K562 (cell line): ENCODE measurements at regions not wholly inside any gene's neighbourhood (a gene's known extent, or its start where the extent isn't known, plus 50 kb on each side); places are given as distances from the start of the nearest gene placed in this dataset.
A peak's percentile ranks its signal among the peaks of the same experiment; 100 is the strongest.

Experiments
- ATAC-seq: fragments of 200-7000 bp; cut with Tn5 transposase; 3 replicates; pipeline ENCODE4 v1.9.1; 2020; ENCODE audit warnings: moderate library complexity
- BruUV-seq: library from RNA; stranded (reverse); fragments of 400-500 nt; replicated peaks from 2 replicates; lab custom pipeline; 2021; lab: Mats Ljungman, UMichigan
- CTCF ChIA-PET: fragments of 300-600 bp; formaldehyde crosslinking; extraction: SDS; loops from one replicate; lab custom pipeline; 2021; ENCODE audit warnings: low intra/inter-chr PET ratio; lab: Yijun Ruan, JAX
- POLR2A ChIA-PET: fragments of 300-600, 350-650 bp; sonication (Branson Sonifier 250); formaldehyde crosslinking; extraction: SDS; loops from one replicate; lab custom pipeline; 2021; ENCODE audit warnings: antibody characterized with exemption, inconsistent platforms; lab: Yijun Ruan, JAX
- DNase-seq, 4 experiments: peaks; one replicate each; pipeline versions ENCODE4 v3.0.0 to v3.0.0-alpha.2; 2011 to 2018; ENCODE audit warnings: low spot score in 3 of 4, mixed read lengths in 3 of 4; ENCODE audit errors: extremely low read depth in 1 of 4
- FAIRE-seq: peaks from 2 replicates; lab custom pipeline; 2011; peaks lifted over from hg19 to GRCh38; lab: Jason Lieb, UNC
- H2AFZ ChIP-seq: 2 replicates; pipeline ENCODE4 v1.6.0; 2011; ENCODE audit warnings: low read depth, low read length, control low read depth, inconsistent platforms
- H3K27ac ChIP-seq: fragments of 200-600 bp; 3 replicates; pipeline ENCODE4 v1.8.0; 2011; ENCODE audit warnings: low read depth, mild to moderate bottlenecking, control low read depth, inconsistent platforms, low read length, moderate library complexity, mixed read lengths; ENCODE audit errors: extremely low read depth
- H3K27me3 ChIP-seq, 2 experiments: fragments of 300-600 bp in 1 of 2; 2 replicates in 1 of 2; 3 replicates in 1 of 2; pipeline versions ENCODE4 v1.6.0 to v1.8.0; 2011; ENCODE audit warnings: inconsistent platforms in 2 of 2, low read length in 2 of 2, mild to moderate bottlenecking in 1 of 2, mixed read lengths in 1 of 2, moderate library complexity in 1 of 2; ENCODE audit not compliant: control insufficient read depth in 2 of 2, insufficient read depth in 2 of 2
- H3K36me3 ChIP-seq: fragments of 300-600 bp; 3 replicates; pipeline ENCODE4 v1.8.0; 2011; ENCODE audit warnings: mild to moderate bottlenecking, low read length, inconsistent platforms; ENCODE audit not compliant: control insufficient read depth, insufficient read depth
- H3K4me1 ChIP-seq, 2 experiments: fragments of 200-600 bp in 1 of 2; replicated peaks in 1 of 2; 2 replicates in 1 of 2; 3 replicates in 1 of 2; pipeline versions ENCODE4 v1.5.1 to v1.8.0; 2011; ENCODE audit warnings: inconsistent platforms in 2 of 2, low read length in 2 of 2, mild to moderate bottlenecking in 1 of 2, mixed read lengths in 1 of 2, moderate library complexity in 1 of 2; ENCODE audit not compliant: control insufficient read depth in 2 of 2, insufficient read depth in 2 of 2
- H3K4me2 ChIP-seq: 2 replicates; pipeline ENCODE4 v1.6.1; 2011; ENCODE audit warnings: low read length, control low read depth, inconsistent platforms, mixed read lengths; ENCODE audit not compliant: insufficient read depth
- H3K4me3 ChIP-seq: fragments of 200-600 bp; sonication (generic), shearing (Covaris generic); 2 replicates; pipeline ENCODE4 v1.5.1; 2016; ENCODE audit warnings: control low read depth, inconsistent platforms
- H3K79me2 ChIP-seq: fragments of 200-600 bp; 3 replicates; pipeline ENCODE4 v1.8.0; 2011; ENCODE audit warnings: low read length, inconsistent platforms; ENCODE audit not compliant: control insufficient read depth, insufficient read depth
- H3K9ac ChIP-seq, 2 experiments: 2 replicates each; pipeline versions ENCODE4 v1.6.0 to v1.6.1; 2011; ENCODE audit warnings: low read depth in 2 of 2, low read length in 2 of 2, control low read depth in 1 of 2, inconsistent platforms in 1 of 2, mild to moderate bottlenecking in 1 of 2, mixed read lengths in 1 of 2; ENCODE audit not compliant: insufficient read depth in 1 of 2
- H3K9me1 ChIP-seq: one replicate; pipeline ENCODE4 v1.6.0; 2011; ENCODE audit warnings: inconsistent platforms, mild to moderate bottlenecking, low read length, moderate library complexity; ENCODE audit not compliant: control insufficient read depth, insufficient read depth
- H3K9me3 ChIP-seq: replicated peaks from 2 replicates; pipeline ENCODE4 v1.5.1; 2011; ENCODE audit warnings: low read depth, low read length, inconsistent platforms; ENCODE audit not compliant: control insufficient read depth, insufficient read depth
- H4K20me1 ChIP-seq: replicated peaks from 2 replicates; pipeline ENCODE4 v1.6.1; 2011; ENCODE audit warnings: low read length, inconsistent platforms, mixed read lengths; ENCODE audit not compliant: control insufficient read depth, insufficient read depth
- CBFA2T3 ChIP-seq: fragments of 450-650 bp; IDR thresholded peaks from 2 replicates; pipeline ENCODE4 v1.6.1; 2017
- FOXA1 ChIP-seq: fragments of 450-650 bp; IDR thresholded peaks from 2 replicates; pipeline ENCODE4 v1.6.1; 2016; ENCODE audit warnings: mild to moderate bottlenecking, borderline replicate concordance
- LEF1 ChIP-seq: fragments of 450-650 bp; IDR thresholded peaks from 2 replicates; pipeline ENCODE4 v1.6.1; 2016; ENCODE audit warnings: mild to moderate bottlenecking
- NR4A1 ChIP-seq, 2 experiments: fragments of 250-450 bp in 1 of 2; fragments of 450-650 bp in 1 of 2; sonication (Bioruptor Pico) in 1 of 2; IDR thresholded peaks; 2 replicates each; pipeline versions ENCODE4 v1.4.0 to v1.6.1; 2016 to 2020; ENCODE audit warnings: mild to moderate bottlenecking in 2 of 2, missing compliant biosample characterization in 1 of 2, missing genetic modification characterization in 1 of 2, moderate library complexity in 1 of 2
- SRF ChIP-seq, 2 experiments: fragments of 250-450, 450-650 bp in 1 of 2; sonication (Bioruptor Pico) in 1 of 2; sonication (generic) in 1 of 2; formaldehyde crosslinking; IDR thresholded peaks; 2 replicates each; pipeline versions ENCODE4 v1.5.0 to v1.5.1; 2020 to 2022; ENCODE audit warnings: mild to moderate bottlenecking in 1 of 2, missing genetic modification reagents in 1 of 2
- YY1 ChIP-seq, 3 experiments: IDR thresholded peaks; 2 replicates each; pipeline ENCODE4 v1.6.1; 2011; ENCODE audit warnings: low read length in 2 of 3, mild to moderate bottlenecking in 2 of 3, moderate library complexity in 2 of 3, borderline replicate concordance in 1 of 3, control low read depth in 1 of 3, low read depth in 1 of 3; ENCODE audit not compliant: insufficient read depth in 3 of 3, insufficient replicate concordance in 2 of 3, control insufficient read depth in 1 of 3, insufficient read length in 1 of 3; ENCODE audit errors: extremely low read depth in 1 of 3
- ZBTB1 ChIP-seq: sonication (generic); formaldehyde crosslinking; IDR thresholded peaks from 2 replicates; pipeline ENCODE4 v1.8.1; 2023; ENCODE audit warnings: missing genetic modification reagents, low read depth, mild to moderate bottlenecking, borderline replicate concordance
- WGBS: fragments of 100-300 bp; shearing (Covaris generic); methylation state at CpG from one replicate; pipeline ENCODE4 v1.1.6; 2016; ENCODE audit warnings: low coverage, mixed read lengths; ENCODE audit not compliant: insufficient coverage; ENCODE audit errors: missing lambda C conversion rate; 5-methylcytosine and 5-hydroxymethylcytosine counted together
- in situ Hi-C: fragments of 300-500 bp; cut with MboI; formaldehyde crosslinking; loops from 4 replicates; pipeline ENCODE4 v1.15.0; 2018; ENCODE audit warnings: inconsistent platforms, mixed read lengths
- intact Hi-C: fragments of 100-400 bp; cut with micrococcal nuclease; formaldehyde crosslinking; loops from 2 replicates; pipeline ENCODE4 v1.14.2; 2022
- TF ChIP-seq, protein P1 (sequence below): sonication (generic); formaldehyde crosslinking; IDR thresholded peaks from 2 replicates; pipeline ENCODE4 v1.8.1; 2023; ENCODE audit warnings: mild to moderate bottlenecking, missing genetic modification reagents
- TF ChIP-seq, protein P2 (sequence below), 2 experiments: fragments of 450-650 bp; conservative IDR thresholded peaks; 2 replicates each; pipeline ENCODE4 v1.6.1; 2017; ENCODE audit warnings: mild to moderate bottlenecking in 2 of 2, moderate library complexity in 2 of 2
- TF ChIP-seq, protein P3 (sequence below): fragments of 200-800 bp; sonication (Bioruptor generic); IDR thresholded peaks from 2 replicates; pipeline ENCODE4 v1.6.1; 2017; ENCODE audit warnings: missing genetic modification characterization, missing compliant biosample characterization
- TF ChIP-seq, protein P4 (sequence below): IDR thresholded peaks from 2 replicates; pipeline ENCODE4 v1.6.1; 2014; ENCODE audit warnings: antibody characterized with exemption

DNA sequence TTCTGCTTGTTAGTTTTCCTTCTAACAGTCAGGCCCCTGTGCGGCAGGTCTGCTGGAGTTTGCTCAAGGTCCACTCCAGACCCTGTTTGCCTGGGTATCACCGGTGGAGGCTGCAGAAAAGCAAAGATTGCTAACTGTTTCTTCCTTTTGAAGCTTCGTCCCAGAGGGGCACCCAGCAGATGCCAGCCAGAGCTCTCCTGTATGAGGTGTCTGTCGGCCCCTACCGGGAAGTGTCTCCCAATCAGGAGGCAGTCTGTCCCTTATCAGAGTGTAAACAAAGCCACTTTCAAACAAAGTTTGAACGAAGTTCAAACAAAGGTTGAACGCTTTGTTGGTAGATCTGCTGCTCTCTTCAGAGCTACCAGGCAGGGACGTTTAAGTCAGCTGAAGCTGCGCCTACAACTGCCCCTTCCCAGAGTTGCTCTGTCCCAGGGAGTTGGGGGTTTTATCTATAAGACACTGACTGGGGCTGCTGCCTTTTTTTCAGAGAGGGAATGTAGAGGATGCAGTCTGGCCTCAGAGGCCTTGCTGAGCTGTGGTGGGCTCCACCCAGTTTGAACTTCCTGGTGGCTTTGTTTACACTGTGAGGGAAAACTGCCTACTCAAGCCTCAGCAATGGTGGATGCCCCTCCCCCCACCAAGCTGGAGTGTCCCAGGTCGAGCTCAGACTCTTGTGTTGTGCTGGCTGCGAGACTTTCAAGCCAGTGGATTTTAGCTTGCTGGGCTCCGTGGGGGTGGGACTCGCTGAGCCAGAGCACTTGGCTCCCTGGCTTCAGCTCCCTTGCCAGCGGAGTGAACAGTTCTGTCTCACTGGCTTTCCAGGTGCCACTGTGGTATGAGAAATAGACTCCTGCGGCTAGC lies 401.8 kb downstream of the SRGAP2C start (continued):
- TF ChIP-seq LEF1 (peak; percentile 61; the same call in 1 of the 2 replicates), YY1 (IDR thresholded peaks at IDR 0.05; ENCODE audit: borderline replicate concordance in 1 of 3, control insufficient read depth in 1 of 3, extremely low read depth in 1 of 3, insufficient read depth in 3 of 3, insufficient read length in 1 of 3, insufficient replicate concordance in 2 of 3, low read depth in 1 of 3, low read length in 2 of 3) (peak in 1 of 3 experiments; percentile 57)
- TF ChIP-seq, protein P1, sequence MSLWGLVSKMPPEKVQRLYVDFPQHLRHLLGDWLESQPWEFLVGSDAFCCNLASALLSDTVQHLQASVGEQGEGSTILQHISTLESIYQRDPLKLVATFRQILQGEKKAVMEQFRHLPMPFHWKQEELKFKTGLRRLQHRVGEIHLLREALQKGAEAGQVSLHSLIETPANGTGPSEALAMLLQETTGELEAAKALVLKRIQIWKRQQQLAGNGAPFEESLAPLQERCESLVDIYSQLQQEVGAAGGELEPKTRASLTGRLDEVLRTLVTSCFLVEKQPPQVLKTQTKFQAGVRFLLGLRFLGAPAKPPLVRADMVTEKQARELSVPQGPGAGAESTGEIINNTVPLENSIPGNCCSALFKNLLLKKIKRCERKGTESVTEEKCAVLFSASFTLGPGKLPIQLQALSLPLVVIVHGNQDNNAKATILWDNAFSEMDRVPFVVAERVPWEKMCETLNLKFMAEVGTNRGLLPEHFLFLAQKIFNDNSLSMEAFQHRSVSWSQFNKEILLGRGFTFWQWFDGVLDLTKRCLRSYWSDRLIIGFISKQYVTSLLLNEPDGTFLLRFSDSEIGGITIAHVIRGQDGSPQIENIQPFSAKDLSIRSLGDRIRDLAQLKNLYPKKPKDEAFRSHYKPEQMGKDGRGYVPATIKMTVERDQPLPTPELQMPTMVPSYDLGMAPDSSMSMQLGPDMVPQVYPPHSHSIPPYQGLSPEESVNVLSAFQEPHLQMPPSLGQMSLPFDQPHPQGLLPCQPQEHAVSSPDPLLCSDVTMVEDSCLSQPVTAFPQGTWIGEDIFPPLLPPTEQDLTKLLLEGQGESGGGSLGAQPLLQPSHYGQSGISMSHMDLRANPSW (CRISPR knock-in tag), result no peak
- TF ChIP-seq, all 486 proteins: peak for 14

GRCh38 chr1:121587230-121587569 lies 402.4 kb downstream of the SRGAP2C start:
- H3K4me2 ChIP-seq, result peak overlapping the region; percentile 31; the same call in 1 of the 2 replicates
- WGBS, result 19% methylated on average over 5 of the region's 5 CpGs
- TF ChIP-seq ZBTB1 (CRISPR knock-in tag), result no peak
- TF ChIP-seq, protein P2, sequence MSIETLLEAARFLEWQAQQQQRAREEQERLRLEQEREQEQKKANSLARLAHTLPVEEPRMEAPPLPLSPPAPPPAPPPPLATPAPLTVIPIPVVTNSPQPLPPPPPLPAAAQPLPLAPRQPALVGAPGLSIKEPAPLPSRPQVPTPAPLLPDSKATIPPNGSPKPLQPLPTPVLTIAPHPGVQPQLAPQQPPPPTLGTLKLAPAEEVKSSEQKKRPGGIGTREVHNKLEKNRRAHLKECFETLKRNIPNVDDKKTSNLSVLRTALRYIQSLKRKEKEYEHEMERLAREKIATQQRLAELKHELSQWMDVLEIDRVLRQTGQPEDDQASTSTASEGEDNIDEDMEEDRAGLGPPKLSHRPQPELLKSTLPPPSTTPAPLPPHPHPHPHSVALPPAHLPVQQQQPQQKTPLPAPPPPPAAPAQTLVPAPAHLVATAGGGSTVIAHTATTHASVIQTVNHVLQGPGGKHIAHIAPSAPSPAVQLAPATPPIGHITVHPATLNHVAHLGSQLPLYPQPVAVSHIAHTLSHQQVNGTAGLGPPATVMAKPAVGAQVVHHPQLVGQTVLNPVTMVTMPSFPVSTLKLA (conservative IDR thresholded peaks at IDR 0.05), result no peak
- no peak for TF ChIP-seq SRF (CRISPR knock-in tag; IDR thresholded peaks at IDR 0.05)
- TF ChIP-seq NR4A1 (CRISPR knock-in tag; IDR thresholded peaks at IDR 0.05), result no peak
- 0 out of 2 replicates have a peak, but pooled peaks have one; percentile 5 for TF ChIP-seq NR4A1 (tag; IDR thresholded peaks at IDR 0.05)
- TF ChIP-seq, protein P3, sequence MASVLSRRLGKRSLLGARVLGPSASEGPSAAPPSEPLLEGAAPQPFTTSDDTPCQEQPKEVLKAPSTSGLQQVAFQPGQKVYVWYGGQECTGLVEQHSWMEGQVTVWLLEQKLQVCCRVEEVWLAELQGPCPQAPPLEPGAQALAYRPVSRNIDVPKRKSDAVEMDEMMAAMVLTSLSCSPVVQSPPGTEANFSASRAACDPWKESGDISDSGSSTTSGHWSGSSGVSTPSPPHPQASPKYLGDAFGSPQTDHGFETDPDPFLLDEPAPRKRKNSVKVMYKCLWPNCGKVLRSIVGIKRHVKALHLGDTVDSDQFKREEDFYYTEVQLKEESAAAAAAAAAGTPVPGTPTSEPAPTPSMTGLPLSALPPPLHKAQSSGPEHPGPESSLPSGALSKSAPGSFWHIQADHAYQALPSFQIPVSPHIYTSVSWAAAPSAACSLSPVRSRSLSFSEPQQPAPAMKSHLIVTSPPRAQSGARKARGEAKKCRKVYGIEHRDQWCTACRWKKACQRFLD, result no peak
- TF ChIP-seq, protein P4, sequence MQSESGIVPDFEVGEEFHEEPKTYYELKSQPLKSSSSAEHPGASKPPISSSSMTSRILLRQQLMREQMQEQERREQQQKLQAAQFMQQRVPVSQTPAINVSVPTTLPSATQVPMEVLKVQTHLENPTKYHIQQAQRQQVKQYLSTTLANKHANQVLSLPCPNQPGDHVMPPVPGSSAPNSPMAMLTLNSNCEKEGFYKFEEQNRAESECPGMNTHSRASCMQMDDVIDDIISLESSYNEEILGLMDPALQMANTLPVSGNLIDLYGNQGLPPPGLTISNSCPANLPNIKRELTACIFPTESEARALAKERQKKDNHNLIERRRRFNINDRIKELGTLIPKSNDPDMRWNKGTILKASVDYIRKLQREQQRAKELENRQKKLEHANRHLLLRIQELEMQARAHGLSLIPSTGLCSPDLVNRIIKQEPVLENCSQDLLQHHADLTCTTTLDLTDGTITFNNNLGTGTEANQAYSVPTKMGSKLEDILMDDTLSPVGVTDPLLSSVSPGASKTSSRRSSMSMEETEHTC, result no peak
- TF ChIP-seq FOXA1, result no peak
- no peak for TF ChIP-seq CBFA2T3
- TF ChIP-seq, all 486 proteins: peak for 1
- DNase-seq (no peak), FAIRE-seq (no peak), ATAC-seq (peak; percentile 72)
- in situ Hi-C loops (no loop called here), intact Hi-C loops (no loop called here)
- H3K4me3 ChIP-seq, result no peak overlapping the region
- H2AFZ ChIP-seq, result peak overlapping the region; percentile 92
- no peaks in the 10 kb centered on the region for H4K20me1 ChIP-seq
- H3K9me1 ChIP-seq, result no peaks in the 10 kb centered on the region
- no peaks in the 10 kb centered on the region for H3K79me2 ChIP-seq
- ChIA-PET POLR2A (no interaction called here), CTCF (no interaction called here)
- H3K27ac ChIP-seq, result peak overlapping the region; percentile 58; the same call in 2 of the 3 replicates
- H3K36me3 ChIP-seq, result no peaks in the 10 kb centered on the region
- H3K9me3 ChIP-seq, result no peaks in the 10 kb centered on the region
- no peaks in the 10 kb centered on the region for H3K27me3 ChIP-seq
- no peak overlapping the region for H3K9ac ChIP-seq
- H3K4me1 ChIP-seq, result peaks cover 5 to 14% of the 10 kb centered on the region in 2 experiments; a peak in 3 of 5 replicates
- no TSS peak for BruUV-seq
